Hematopoietic multipotent progenitor cell treated with erythropoietin and hydrocortisone succinate and interleukin-3 and kit ligand, for 6 days (in vitro differentiated cells): ENCODE measurements at regions not wholly inside any gene's neighbourhood (a gene's known extent, or its start where the extent isn't known, plus 50 kb on each side); places are given as distances from the start of the nearest gene placed in this dataset.
A peak's percentile ranks its signal among the peaks of the same experiment; 100 is the strongest.
"Not testable (repeated sequence)": the region's sequence is repeated elsewhere in the genome, so short reads cannot be mapped to it uniquely, and the experiment has no call there.

ENCODE experiments used
- DNase-seq: peaks from one replicate; pipeline ENCODE4 v3.0.0-alpha.2; 2015

GRCh38 chr10:2918489-2918888, 148.9 kb upstream of the PFKP start:
- no peak for DNase-seq

DNA sequence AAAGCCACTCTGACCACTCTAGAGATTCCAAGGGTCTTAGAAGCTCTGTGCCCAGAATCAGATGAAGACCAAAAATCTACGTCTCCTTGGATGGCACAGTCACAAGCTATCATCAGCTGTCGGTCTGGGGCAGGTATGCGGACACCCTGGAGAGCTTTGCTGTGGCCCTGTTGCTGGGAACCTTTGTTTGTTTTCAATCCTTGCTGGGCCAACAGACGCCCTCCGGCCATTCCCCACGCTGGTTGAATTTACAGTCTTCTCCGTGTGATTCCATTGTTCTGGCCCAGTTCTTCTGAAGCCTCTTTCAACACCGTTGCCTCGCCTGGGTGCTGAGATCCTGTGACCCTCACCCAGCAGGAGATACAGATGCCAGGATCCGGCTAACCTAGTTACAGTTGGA, 149.4 kb upstream of the PFKP start:
- DNase-seq = no peak

GRCh38 chr10:2915412-2915811, 151.9 kb upstream of the PFKP start:
- no peak for DNase-seq

GRCh38 chr10:2914741-2915140, 152.6 kb upstream of the PFKP start:
- no peak for DNase-seq

DNA sequence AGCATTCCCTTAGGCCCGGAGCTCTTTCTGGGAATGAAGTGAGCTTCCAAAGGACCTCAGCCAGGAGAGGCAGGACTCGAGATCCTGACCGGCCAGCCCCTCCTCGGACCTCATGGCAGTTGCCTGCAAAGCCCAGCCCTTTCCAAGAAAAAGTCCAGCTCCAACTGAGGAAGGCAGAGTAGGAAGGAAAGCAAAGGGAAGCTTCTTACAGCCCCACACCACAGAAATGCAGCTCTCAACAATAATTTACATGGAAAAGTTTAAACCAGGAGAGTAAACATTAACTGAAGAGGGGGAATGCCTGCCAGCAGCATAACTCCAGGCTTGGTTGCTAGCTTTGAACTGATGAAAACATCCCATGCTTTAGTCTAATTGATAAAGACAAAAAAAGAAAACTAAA, 153.9 kb upstream of the PFKP start:
- DNase-seq = no peak

GRCh38 chr10:2910656-2911055, 156.7 kb upstream of the PFKP start:
- no peak for DNase-seq

DNA sequence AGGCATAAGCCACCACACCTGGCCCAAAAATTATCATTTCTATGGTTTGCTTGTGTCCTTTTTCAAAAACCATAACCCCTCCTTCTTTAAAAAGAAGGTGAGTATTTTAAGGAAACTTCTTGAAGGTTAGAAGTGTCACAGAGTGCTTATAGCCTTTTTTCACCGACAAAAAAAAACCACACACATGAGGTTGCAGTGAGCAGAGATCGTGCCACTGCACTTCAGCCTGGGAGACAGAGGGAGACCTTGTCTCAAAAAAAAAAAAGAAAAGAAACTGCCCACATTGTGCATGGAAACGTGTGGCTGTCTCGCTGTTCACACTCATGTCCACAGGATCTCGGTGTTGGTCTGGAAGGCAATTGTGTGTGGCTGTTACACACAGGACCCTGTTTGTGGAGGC, 157.4 kb upstream of the PFKP start:
- DNase-seq = no peak

DNA sequence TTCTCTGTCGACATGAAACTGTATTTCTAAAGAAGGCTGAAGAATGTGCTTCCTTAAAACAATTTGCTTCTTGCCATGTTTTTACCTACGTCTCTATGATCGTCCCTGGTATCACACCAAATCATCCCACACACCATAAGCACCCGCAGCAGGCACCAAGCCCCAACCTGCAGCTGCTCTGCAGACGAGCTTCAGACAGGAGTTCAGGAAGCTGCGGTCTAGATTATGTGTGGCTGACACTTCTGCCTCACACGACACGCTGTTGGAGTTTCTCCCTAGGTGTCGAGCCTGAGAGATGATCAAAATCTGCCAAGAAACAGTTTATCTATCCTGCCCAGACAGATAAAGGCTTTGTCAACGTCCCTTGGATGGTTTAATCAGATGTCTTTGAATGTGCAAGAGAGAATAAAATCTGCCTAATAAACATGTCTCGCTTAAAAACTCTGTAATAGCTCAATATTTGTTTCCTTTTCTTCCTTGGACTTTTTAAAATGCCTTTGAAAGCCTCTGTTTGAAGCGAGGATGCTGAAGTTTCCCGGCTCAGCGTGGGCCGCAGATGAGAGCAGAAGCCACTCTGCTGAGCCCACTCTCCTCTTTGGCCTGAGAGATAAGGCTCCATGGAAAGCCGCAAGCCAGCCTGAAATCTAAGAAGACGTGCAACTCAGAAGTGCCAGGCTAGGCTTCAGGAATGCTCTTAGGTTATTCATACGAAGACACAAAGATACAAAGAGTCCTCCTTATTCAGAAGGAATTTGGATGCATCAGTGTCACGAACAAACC, 158.3 kb upstream of the PFKP start:
- peak; percentile 76 for DNase-seq

DNA sequence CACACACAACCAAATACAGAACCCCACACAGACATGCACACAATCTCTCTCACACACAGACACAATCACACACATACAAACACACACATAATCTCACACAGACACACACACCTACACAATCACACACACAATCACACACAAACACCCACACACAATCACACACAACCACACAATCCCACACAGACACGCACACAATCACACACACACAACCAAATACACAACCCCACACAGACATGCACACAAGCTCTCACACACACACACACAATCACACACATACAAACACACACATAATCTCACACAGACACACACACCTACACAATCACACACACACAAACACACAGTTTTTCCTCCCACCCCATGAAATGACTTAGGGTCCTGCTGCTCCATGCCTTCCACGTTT, 160.4 kb upstream of the PFKP start:
- no peak for DNase-seq

DNA sequence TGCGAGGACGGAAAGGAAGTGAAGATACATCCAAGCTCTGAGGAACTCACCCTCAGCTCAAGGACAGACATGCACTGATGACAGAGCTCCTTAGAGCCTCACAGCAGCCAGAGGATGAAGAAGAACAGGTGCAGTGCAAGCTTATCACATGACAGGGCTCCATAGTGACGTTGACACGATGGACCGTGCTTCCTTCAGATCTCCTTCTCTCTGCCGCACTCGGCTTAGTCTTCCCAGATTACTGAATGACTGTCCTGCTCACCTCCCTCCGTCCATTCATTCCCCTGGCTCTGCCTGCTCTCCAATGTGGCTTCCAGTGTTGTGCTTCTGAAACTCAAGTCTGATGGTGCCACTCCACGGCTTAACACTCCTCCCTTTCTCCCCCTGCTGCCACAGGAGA, 161.5 kb upstream of the PFKP start:
- DNase-seq = no peak

GRCh38 chr10:2900530-2900929, 166.8 kb upstream of the PFKP start:
- DNase-seq = no peak

- DNase-seq = no peak
Measured at GRCh38 chr10:2899246-2899951, 167.9 kb upstream of the PFKP start.

DNA sequence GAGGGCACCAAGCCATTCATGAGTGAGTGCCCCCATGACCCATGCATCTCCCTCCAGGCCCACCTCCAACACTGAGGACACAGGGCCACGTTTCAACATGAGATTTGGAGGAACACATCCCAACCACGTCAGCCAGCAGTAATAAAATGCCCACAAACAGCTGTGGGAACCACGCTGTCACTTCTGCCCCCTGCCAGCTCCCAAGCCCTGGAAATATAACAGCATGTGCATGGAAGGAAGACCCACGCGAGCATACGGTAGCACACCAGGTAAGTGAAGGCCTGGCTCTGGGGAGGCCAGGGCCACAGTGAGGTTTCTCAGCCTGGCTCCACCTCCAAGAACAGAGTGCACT, 168.9 kb upstream of the PFKP start:
- DNase-seq = no peak

- DNase-seq = peak; percentile 45
Measured at GRCh38 chr10:2897619-2898508, 169.5 kb upstream of the PFKP start.

GRCh38 chr10:2896334-2896733, 171.0 kb upstream of the PFKP start:
- DNase-seq = not testable (repeated sequence)

DNA sequence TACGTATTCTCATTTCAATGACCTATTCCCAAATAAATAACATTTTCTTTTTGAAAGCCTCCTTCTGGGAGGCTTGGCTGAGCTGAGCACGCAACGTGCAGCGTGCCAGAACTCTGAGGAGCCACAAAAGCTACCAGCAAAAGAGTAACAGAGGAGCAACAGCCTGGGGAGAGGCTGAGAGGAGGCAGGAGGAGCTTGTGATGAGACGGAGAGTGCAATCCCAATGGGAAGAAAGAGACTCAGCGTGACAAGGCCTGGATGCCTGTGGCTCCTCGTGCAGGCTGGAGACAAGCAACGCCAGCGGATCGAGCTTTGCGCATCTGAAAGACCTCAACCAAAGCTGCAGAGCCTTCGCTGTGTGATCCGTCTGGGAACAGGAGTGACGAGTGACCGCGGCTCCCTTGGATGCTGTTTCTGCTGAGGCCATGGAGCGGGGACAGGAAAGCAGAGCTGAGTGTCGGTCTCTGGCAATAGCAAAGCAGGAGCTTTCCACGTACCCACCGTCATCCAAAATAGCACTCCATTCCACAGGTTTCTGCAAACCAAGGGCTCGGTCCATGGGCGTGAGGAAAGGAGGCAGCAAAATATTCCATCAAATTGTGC, 171.7 kb upstream of the PFKP start:
- DNase-seq = no peak

DNA sequence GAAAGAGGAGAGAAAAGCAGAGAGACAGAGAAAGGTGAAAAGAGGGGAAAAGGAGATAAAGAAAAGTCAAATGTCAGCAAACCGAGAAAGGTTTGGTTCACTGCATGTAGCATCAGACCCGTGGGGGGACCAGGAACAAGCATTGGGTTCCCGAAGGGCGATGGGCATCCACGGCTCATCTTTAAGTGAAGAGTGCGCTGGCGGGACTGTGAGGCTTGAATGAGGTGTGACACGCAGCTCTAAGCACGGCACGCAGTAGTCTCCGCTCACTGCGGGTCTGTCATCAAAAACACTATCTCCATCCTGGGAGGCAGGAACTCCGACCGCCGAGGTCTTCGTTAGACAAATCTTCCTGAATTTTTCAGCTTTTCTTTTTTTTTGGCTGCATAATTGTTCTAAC, 173.4 kb upstream of the PFKP start:
- no peak for DNase-seq

DNA sequence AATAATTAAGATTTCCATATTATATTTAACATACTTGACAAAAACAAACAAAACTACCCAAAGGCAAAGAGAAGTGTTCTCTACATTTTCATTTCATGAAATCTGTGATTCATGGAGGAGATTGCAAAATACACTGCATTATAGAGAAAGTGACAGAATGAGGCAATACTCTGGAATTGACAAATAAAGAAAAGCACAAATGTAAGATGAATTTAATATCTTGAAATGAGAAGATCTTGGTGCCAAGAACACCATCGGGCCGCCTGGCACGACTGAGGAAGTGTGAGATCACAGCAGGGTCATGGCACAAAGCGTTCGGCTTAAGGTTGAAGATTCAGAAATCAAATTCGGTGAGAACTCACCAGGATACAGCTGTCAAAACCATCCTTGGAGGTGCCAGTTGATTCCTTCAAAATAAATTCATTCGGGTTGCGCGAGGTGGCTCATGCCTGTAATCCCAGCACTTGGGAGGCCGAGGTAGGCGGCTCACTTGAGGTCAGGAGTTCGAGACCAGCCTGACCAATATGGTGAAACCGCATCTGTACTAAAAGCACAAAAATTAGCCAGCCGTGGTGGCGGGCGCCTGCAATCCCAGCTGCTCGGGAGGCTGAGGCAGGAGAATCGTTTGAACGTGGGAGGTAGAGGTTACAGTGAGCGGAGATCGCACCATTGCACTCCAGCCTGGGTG, 174.0 kb upstream of the PFKP start:
- peak; percentile 19 for DNase-seq

- no peak for DNase-seq
Measured at GRCh38 chr10:2891770-2892124, 175.6 kb upstream of the PFKP start.

DNA sequence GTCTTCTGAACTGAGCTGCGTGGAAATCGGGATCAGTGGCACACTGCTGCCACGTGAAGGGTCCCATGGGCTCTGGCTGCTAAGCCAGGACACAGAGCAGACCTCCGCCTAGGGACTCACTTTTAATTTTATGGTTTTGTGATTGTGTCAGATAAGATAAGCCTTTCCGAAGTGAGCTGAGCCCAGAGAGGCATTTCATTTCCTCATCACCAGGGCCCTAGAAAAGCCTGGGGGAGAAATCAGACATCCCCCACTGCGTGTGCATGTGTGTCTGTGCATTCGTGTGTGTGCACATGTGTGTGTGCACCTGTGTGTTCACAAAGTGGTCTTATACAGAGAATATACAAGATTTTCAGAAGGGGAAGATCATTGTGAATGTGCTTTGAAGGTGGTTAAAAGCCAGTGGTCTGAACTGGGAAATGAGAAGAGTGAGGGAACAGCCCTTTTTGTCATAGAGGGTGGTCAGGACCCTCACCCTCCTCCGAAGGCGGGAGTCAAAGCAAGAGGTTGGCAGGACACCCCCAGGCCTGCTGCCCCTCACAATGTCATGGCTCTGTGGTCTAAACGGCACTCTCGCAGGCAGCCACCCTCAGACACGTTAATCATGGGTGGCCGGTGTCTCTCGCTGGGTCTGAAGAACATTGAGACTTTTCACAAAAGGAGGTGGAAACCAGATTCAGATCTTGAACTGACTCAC, 176.1 kb upstream of the PFKP start:
- peak; percentile 27 for DNase-seq

DNA sequence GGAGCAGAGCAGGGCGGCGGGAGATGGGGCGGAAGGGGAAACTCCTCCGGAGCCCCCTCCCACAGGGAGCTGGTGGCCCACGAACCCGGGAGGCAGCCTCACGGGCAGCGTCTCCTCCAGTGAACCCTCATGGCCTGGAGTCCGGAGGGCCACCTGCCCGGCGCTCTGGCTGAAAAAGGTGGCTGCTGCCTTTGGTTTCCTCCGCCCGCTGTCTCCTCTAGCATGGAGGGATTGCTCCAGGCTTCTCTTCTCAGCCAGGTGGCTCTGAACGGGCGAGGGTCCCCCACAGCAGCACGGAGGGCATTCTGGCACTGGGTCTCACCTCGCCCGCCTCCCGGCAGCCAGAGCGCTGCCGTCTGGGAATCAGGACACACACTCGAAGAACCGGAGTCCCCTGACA, 177.3 kb upstream of the PFKP start:
- no peak for DNase-seq

DNA sequence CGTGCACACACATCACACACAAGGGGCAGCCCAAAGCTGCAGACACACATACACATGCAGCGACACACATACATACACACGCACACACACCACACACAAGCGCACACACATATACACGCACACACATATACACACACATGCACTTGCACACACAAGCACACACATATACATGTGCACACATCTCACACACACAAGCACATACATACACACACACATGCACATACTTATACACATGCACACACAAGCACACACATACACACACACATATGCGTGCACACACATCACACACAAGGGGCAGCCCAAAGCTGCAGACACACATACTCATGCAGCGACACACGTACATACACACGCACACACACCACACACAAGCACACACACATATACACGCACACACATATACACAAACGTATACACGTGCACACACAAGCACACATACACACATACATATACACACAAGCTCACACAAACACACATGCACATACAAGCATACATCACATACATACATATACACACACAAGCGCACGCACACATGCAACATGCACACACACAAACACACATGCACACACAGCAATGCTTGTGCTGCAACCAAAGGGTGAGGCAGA, 178.8 kb upstream of the PFKP start:
- no peak for DNase-seq
